ENCODE measurements at regions not wholly inside any gene's neighbourhood (a gene's known extent, or its start where the extent isn't known, plus 50 kb on each side); places are given as distances from the start of the nearest gene placed in this dataset.

GRCh38 chr11:69949327-69949726, 128.8 kb upstream of the ANO1 start (continued):
- TF ChIP-seq ATF3 (CRISPR knock-in tag; IDR thresholded peaks at IDR 0.05), result 0 out of 2 replicates have a peak, but pooled peaks have one; percentile 22
- TF ChIP-seq ZNF329 (CRISPR knock-in tag; IDR thresholded peaks at IDR 0.05; ENCODE audit: low read depth), result no peak
- TF ChIP-seq MXD1 (CRISPR knock-in tag; IDR thresholded peaks at IDR 0.05), result no peak
- peak; percentile 67 for TF ChIP-seq FOSL2 (CRISPR knock-in tag; IDR thresholded peaks at IDR 0.05)
- no peak for TF ChIP-seq ZNF891 (CRISPR knock-in tag; IDR thresholded peaks at IDR 0.05)
- no peak for TF ChIP-seq KIAA2018 (CRISPR knock-in tag; IDR thresholded peaks at IDR 0.05; ENCODE audit: borderline replicate concordance)
- TF ChIP-seq ZEB1 (IDR thresholded peaks at IDR 0.05; ENCODE audit: insufficient replicate concordance, low read depth), result no peak
- no peak for TF ChIP-seq ZNF674 (CRISPR knock-in tag; IDR thresholded peaks at IDR 0.05; ENCODE audit: low read depth)
- no peak for TF ChIP-seq ZNF768 (CRISPR knock-in tag; IDR thresholded peaks at IDR 0.05)
- TF ChIP-seq ZSCAN12 (CRISPR knock-in tag; IDR thresholded peaks at IDR 0.05), result no peak
- TF ChIP-seq ZNF121 (CRISPR knock-in tag; IDR thresholded peaks at IDR 0.05), result no peak
- no peak for TF ChIP-seq ZNF20 (CRISPR knock-in tag; IDR thresholded peaks at IDR 0.05)
- no peak for TF ChIP-seq HNRNPH1 (optimal IDR thresholded peaks at IDR 0.05; ENCODE audit: low read depth, low read length)

Measured in HepG2 (cell line).